K562 (cell line): ENCODE measurements at regions not wholly inside any gene's neighbourhood (a gene's known extent, or its start where the extent isn't known, plus 50 kb on each side); places are given as distances from the start of the nearest gene placed in this dataset.
A peak's percentile ranks its signal among the peaks of the same experiment; 100 is the strongest.

Experiments
- FOXJ3 ChIP-seq: sonication (generic); formaldehyde crosslinking; IDR thresholded peaks from 2 replicates; pipeline ENCODE4 v1.4.0; 2020; ENCODE audit warnings: mild to moderate bottlenecking, missing genetic modification reagents
- GATAD2A ChIP-seq: fragments of 450-650 bp; IDR thresholded peaks from 2 replicates; pipeline ENCODE4 v1.6.1; 2017
- GATAD2B ChIP-seq: fragments of 450-650 bp; IDR thresholded peaks from 2 replicates; pipeline ENCODE4 v1.6.1; 2017; ENCODE audit warnings: mild to moderate bottlenecking, borderline replicate concordance
- GTF2F1 ChIP-seq: IDR thresholded peaks from 2 replicates; pipeline ENCODE4 v1.6.1; 2011; ENCODE audit warnings: low read depth, low read length, improper control_type of control experiment
- HDAC8 ChIP-seq: fragments of 450-650 bp; IDR thresholded peaks from 2 replicates; pipeline ENCODE4 v1.6.1; 2016; ENCODE audit warnings: mild to moderate bottlenecking, missing genetic modification characterization, moderate library complexity, missing compliant biosample characterization
- MCM3 ChIP-seq: fragments of 450-650 bp; IDR thresholded peaks from 2 replicates; pipeline ENCODE4 v1.6.1; 2016
- MCM7 ChIP-seq, 2 experiments: fragments of 450-650 bp; IDR thresholded peaks; 2 replicates each; pipeline ENCODE4 v1.6.1; 2016 to 2018
- MTF1 ChIP-seq: fragments of 250-450 bp; sonication (Bioruptor Pico); IDR thresholded peaks from 2 replicates; pipeline ENCODE4 v1.9.0; 2021; ENCODE audit warnings: moderate library complexity, mild to moderate bottlenecking, inconsistent platforms, borderline replicate concordance
- NCOA1 ChIP-seq: fragments of 450-650 bp; IDR thresholded peaks from 2 replicates; pipeline ENCODE4 v1.6.1; 2016; ENCODE audit warnings: low read depth
- NELFE ChIP-seq: IDR thresholded peaks from 2 replicates; pipeline ENCODE4 v1.6.1; 2011; ENCODE audit warnings: mild to moderate bottlenecking; ENCODE audit not compliant: insufficient read depth, insufficient read length
- NUFIP1 ChIP-seq: fragments of 450-650 bp; IDR thresholded peaks from 2 replicates; pipeline ENCODE4 v1.6.1; 2018; ENCODE audit not compliant: partially characterized antibody
- PHTF2 ChIP-seq: fragments of 250-450 bp; sonication (Bioruptor Pico); IDR thresholded peaks from 2 replicates; pipeline ENCODE4 v1.5.0; 2021; ENCODE audit warnings: mild to moderate bottlenecking
- POLR2A ChIP-seq: fragments of 450-650 bp; conservative IDR thresholded peaks from 2 replicates; pipeline ENCODE4 v1.6.1; 2016
- PTRF ChIP-seq: fragments of 450-650 bp; IDR thresholded peaks from 2 replicates; pipeline ENCODE4 v1.6.1; 2016; ENCODE audit warnings: mild to moderate bottlenecking, missing genetic modification characterization, missing compliant biosample characterization
- RUNX1 ChIP-seq: sonication (generic); IDR thresholded peaks from 2 replicates; pipeline ENCODE4 v1.6.1; 2016; ENCODE audit warnings: antibody characterized with exemption, low read depth
- SIRT6 ChIP-seq: IDR thresholded peaks from one replicate; pipeline ENCODE4 v1.6.1; 2012; ENCODE audit warnings: low read depth, mild to moderate bottlenecking, control low read depth, inconsistent platforms, low read length, moderate library complexity
- SMC3 ChIP-seq: conservative IDR thresholded peaks from 2 replicates; pipeline ENCODE4 v1.6.1; 2011; ENCODE audit warnings: low read depth, low read length, improper control_type of control experiment; ENCODE audit not compliant: insufficient read depth
- SP1 ChIP-seq: sonication (generic); formaldehyde crosslinking; IDR thresholded peaks from 2 replicates; pipeline ENCODE4 v1.8.1; 2022; ENCODE audit warnings: mild to moderate bottlenecking, missing genetic modification reagents
- YY1 ChIP-seq, 3 experiments: IDR thresholded peaks; 2 replicates each; pipeline ENCODE4 v1.6.1; 2011; ENCODE audit warnings: low read length in 2 of 3, mild to moderate bottlenecking in 2 of 3, moderate library complexity in 2 of 3, borderline replicate concordance in 1 of 3, control low read depth in 1 of 3, low read depth in 1 of 3; ENCODE audit not compliant: insufficient read depth in 3 of 3, insufficient replicate concordance in 2 of 3, control insufficient read depth in 1 of 3, insufficient read length in 1 of 3; ENCODE audit errors: extremely low read depth in 1 of 3
- ZKSCAN8 ChIP-seq: fragments of 200-800 bp; sonication (Bioruptor generic); IDR thresholded peaks from 2 replicates; pipeline ENCODE4 v1.6.1; 2016; ENCODE audit warnings: missing genetic modification characterization, missing compliant biosample characterization
- ZNF316 ChIP-seq: fragments of 450-650 bp; IDR thresholded peaks from 2 replicates; pipeline ENCODE4 v1.6.1; 2016
- ZNF444 ChIP-seq: fragments of 250-450 bp; sonication (Bioruptor Pico); IDR thresholded peaks from 2 replicates; pipeline ENCODE4 v1.4.0; 2020; ENCODE audit warnings: mild to moderate bottlenecking, moderate library complexity
- ZNF764 ChIP-seq: fragments of 250-450 bp; sonication (Bioruptor Pico); IDR thresholded peaks from 2 replicates; pipeline ENCODE4 v1.4.0; 2020; ENCODE audit warnings: low read depth, mild to moderate bottlenecking, moderate library complexity
- TF ChIP-seq, protein P1 (sequence below): fragments of 450-650 bp; IDR thresholded peaks from 2 replicates; pipeline ENCODE4 v1.6.1; 2016; ENCODE audit warnings: missing biosample characterization, missing genetic modification characterization
- TF ChIP-seq, protein P2 (sequence below): fragments of 450-650 bp; IDR thresholded peaks from 2 replicates; pipeline ENCODE4 v1.6.1; 2018; ENCODE audit warnings: mild to moderate bottlenecking, low read depth; ENCODE audit not compliant: partially characterized antibody
- TF ChIP-seq, protein P3 (sequence below): sonication (generic); formaldehyde crosslinking; IDR thresholded peaks from 2 replicates; pipeline ENCODE4 v1.8.1; 2023; ENCODE audit warnings: mild to moderate bottlenecking, missing genetic modification reagents, moderate library complexity
- TF ChIP-seq, protein P4 (sequence below): IDR thresholded peaks from 2 replicates; pipeline ENCODE4 v1.6.1; 2016; ENCODE audit warnings: missing genetic modification characterization, missing compliant biosample characterization

DNA sequence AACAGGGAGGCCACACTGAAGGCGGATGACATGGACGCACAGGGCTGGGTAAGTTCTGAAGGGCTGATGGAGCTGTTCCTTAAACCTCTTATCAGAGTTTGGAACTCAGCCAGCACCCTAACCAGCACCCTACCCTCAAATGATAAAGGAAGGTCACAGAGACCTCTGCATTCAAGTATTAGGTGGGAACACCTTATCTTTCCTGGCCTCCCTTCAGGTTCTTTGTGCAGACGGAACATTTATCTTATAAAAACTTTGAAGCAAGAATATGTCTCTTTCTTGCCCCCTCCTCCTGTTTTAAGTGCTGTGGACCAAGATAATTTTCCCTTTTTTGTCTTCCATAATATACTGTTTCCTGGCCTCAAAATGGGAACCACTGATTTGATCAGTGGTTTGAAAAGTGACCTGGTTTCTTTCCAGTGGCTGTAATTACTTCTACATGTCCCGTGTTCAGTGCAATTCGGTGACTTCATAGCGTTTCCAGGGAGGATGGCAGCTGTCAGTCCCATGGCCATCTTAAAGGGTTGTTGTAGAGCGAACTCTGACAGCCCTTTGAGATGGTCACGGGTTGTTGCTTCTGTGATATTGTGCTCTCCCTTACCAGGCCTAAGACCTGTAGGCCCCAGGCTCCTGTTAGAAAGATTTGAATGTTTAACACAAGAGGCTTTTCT, 213.2 kb upstream of the MYLIP start (continued):
- TF ChIP-seq GTF2F1 (no peak), PHTF2 (no peak), FOXJ3 (CRISPR knock-in tag) (no peak), MCM3 (no peak), PTRF (tag) (no peak), HDAC8 (tag) (no peak), NCOA1 (peak; percentile 84), NUFIP1 (no peak), MTF1 (no peak), ZNF316 (no peak), GATAD2A (peak; percentile 70; the same call in 1 of the 2 replicates), SP1 (CRISPR knock-in tag) (peak; percentile 44; the same call in 1 of the 2 replicates), MCM7 (IDR thresholded peaks at IDR 0.05) (no peak), POLR2A (no peak), RUNX1 (no peak), SMC3 (no peak), NELFE (no peak), ZKSCAN8 (CRISPR knock-in tag) (peak; percentile 72), SIRT6 (no peak), YY1 (IDR thresholded peaks at IDR 0.05; ENCODE audit: borderline replicate concordance in 1 of 3, control insufficient read depth in 1 of 3, extremely low read depth in 1 of 3, insufficient read depth in 3 of 3, insufficient read length in 1 of 3, insufficient replicate concordance in 2 of 3, low read depth in 1 of 3, low read length in 2 of 3) (peak in 1 of 3 experiments; percentile 28), ZNF444 (CRISPR knock-in tag) (no peak), ZNF764 (CRISPR knock-in tag) (no peak), GATAD2B (peak; percentile 74)
- TF ChIP-seq, protein P1, sequence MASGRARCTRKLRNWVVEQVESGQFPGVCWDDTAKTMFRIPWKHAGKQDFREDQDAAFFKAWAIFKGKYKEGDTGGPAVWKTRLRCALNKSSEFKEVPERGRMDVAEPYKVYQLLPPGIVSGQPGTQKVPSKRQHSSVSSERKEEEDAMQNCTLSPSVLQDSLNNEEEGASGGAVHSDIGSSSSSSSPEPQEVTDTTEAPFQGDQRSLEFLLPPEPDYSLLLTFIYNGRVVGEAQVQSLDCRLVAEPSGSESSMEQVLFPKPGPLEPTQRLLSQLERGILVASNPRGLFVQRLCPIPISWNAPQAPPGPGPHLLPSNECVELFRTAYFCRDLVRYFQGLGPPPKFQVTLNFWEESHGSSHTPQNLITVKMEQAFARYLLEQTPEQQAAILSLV (tag): no peak
- TF ChIP-seq, protein P2, sequence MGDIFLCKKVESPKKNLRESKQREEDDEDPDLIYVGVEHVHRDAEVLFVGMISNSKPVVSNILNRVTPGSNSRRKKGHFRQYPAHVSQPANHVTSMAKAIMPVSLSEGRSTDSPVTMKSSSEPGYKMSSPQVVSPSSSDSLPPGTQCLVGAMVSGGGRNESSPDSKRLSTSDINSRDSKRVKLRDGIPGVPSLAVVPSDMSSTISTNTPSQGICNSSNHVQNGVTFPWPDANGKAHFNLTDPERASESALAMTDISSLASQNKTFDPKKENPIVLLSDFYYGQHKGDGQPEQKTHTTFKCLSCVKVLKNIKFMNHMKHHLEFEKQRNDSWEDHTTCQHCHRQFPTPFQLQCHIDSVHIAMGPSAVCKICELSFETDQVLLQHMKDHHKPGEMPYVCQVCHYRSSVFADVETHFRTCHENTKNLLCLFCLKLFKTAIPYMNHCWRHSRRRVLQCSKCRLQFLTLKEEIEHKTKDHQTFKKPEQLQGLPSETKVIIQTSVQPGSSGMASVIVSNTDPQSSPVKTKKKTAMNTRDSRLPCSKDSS: no peak
- TF ChIP-seq, protein P3, sequence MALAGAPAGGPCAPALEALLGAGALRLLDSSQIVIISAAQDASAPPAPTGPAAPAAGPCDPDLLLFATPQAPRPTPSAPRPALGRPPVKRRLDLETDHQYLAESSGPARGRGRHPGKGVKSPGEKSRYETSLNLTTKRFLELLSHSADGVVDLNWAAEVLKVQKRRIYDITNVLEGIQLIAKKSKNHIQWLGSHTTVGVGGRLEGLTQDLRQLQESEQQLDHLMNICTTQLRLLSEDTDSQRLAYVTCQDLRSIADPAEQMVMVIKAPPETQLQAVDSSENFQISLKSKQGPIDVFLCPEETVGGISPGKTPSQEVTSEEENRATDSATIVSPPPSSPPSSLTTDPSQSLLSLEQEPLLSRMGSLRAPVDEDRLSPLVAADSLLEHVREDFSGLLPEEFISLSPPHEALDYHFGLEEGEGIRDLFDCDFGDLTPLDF: no peak
- TF ChIP-seq, protein P4, sequence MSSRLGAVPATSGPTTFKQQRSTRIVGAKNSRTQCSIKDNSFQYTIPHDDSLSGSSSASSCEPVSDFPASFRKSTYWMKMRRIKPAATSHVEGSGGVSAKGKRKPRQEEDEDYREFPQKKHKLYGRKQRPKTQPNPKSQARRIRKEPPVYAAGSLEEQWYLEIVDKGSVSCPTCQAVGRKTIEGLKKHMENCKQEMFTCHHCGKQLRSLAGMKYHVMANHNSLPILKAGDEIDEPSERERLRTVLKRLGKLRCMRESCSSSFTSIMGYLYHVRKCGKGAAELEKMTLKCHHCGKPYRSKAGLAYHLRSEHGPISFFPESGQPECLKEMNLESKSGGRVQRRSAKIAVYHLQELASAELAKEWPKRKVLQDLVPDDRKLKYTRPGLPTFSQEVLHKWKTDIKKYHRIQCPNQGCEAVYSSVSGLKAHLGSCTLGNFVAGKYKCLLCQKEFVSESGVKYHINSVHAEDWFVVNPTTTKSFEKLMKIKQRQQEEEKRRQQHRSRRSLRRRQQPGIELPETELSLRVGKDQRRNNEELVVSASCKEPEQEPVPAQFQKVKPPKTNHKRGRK (tag): no peak
